ENCODE measurements at regions not wholly inside any gene's neighbourhood (a gene's known extent, or its start where the extent isn't known, plus 50 kb on each side); places are given as distances from the start of the nearest gene placed in this dataset.

DNA sequence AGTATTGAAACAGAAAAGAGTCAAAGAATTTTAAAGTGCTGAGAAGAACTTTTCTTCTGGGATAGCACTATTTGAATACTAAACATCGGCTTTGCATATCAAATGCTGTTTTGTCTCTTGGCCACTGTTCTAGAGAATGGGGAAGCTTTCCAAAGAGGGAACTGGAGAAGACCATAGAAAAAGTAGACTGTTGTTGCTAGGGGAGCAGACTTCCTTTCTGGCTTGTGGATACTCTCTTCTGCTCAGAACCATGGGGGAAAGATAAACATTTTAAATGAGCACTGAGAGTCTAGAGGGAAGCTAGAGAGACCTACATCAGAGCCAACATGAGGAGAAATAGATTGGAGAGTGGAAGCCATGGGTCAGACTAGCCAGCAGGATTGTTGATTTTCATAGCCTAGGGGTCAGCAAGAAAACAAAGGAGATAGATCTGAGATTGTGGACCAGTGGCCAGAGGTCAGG lies 315.7 kb downstream of the KCTD12 start:
- TF ChIP-seq POLR2A (IDR thresholded peaks at IDR 0.05; ENCODE audit: control extremely low read depth in 1 of 2, low read depth in 2 of 2, low read length in 2 of 2) (no peak), HDAC6 (IDR thresholded peaks at IDR 0.05; ENCODE audit: low read depth, low read length) (no peak), TCF12 (IDR thresholded peaks at IDR 0.05; ENCODE audit: low read depth, low read length) (no peak), PHF8 (conservative IDR thresholded peaks at IDR 0.05; ENCODE audit: low read depth, low read length) (no peak), JUN (IDR thresholded peaks at IDR 0.05; ENCODE audit: low read depth, low read length) (no peak), TEAD4 (IDR thresholded peaks at IDR 0.05; ENCODE audit: low read depth, low read length) (no peak), YY1 (IDR thresholded peaks at IDR 0.05; ENCODE audit: low read depth, low read length) (no peak), EZH2 (IDR thresholded peaks at IDR 0.05; ENCODE audit: low read depth, low read length, severe bottlenecking) (no peak), TAF7 (optimal IDR thresholded peaks at IDR 0.05; ENCODE audit: borderline replicate concordance, low read depth, low read length) (no peak), ZNF274 (IDR thresholded peaks at IDR 0.05; ENCODE audit: borderline replicate concordance, extremely low read depth, low read length) (no peak), POLR2AphosphoS5 (IDR thresholded peaks at IDR 0.05; ENCODE audit: low read depth, low read length) (no peak), SP1 (IDR thresholded peaks at IDR 0.05; ENCODE audit: low read depth, low read length) (no peak)
- TF ChIP-seq, protein P1, sequence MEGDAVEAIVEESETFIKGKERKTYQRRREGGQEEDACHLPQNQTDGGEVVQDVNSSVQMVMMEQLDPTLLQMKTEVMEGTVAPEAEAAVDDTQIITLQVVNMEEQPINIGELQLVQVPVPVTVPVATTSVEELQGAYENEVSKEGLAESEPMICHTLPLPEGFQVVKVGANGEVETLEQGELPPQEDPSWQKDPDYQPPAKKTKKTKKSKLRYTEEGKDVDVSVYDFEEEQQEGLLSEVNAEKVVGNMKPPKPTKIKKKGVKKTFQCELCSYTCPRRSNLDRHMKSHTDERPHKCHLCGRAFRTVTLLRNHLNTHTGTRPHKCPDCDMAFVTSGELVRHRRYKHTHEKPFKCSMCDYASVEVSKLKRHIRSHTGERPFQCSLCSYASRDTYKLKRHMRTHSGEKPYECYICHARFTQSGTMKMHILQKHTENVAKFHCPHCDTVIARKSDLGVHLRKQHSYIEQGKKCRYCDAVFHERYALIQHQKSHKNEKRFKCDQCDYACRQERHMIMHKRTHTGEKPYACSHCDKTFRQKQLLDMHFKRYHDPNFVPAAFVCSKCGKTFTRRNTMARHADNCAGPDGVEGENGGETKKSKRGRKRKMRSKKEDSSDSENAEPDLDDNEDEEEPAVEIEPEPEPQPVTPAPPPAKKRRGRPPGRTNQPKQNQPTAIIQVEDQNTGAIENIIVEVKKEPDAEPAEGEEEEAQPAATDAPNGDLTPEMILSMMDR (IDR thresholded peaks at IDR 0.05; ENCODE audit: control extremely low read depth in 1 of 3, insufficient read depth in 1 of 3, low read depth in 1 of 3, low read length in 3 of 3): no peak

Data from H1 (cell line).